ENCODE measurements at regions not wholly inside any gene's neighbourhood (a gene's known extent, or its start where the extent isn't known, plus 50 kb on each side); places are given as distances from the start of the nearest gene placed in this dataset.
"Not testable (repeated sequence)": the region's sequence is repeated elsewhere in the genome, so short reads cannot be mapped to it uniquely, and the experiment has no call there.

DNA sequence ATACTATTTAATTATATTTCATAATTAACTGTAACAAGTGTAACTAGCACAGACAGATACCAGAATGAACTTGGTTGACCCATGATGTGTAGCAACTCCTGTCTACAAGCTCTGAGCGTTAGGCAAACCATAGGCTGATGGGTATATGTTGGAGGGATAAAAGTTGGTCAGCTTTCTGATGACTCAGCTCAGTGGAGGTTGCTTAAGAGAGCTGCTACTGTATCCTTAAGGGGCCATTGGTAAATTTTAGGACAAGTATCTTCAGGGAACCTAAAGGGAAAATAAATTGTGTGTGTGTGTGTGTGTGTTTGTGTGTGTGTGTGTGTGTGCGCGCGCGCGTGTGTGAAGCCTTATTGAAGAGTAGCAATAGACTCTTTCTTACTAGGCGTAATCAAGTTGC lies 56.3 kb upstream of the ARL17B start:
- not testable (repeated sequence) for TF ChIP-seq CTCF (IDR thresholded peaks at IDR 0.05; ENCODE audit: extremely low read depth in 1 of 2, insufficient read depth in 1 of 2, low read depth in 1 of 2, low read length in 2 of 2); POLR2A (IDR thresholded peaks at IDR 0.05; ENCODE audit: low read depth, low read length); EZH2 (IDR thresholded peaks at IDR 0.05; ENCODE audit: borderline replicate concordance, low read depth, low read length, severe bottlenecking); POLR2AphosphoS5 (IDR thresholded peaks at IDR 0.05; ENCODE audit: insufficient read depth, low read depth, low read length); MYC (IDR thresholded peaks at IDR 0.05; ENCODE audit: low read depth, low read length); GATA2 (IDR thresholded peaks at IDR 0.05; ENCODE audit: insufficient read depth, insufficient read length, low read depth, low read length); JUN (IDR thresholded peaks at IDR 0.05; ENCODE audit: borderline replicate concordance, insufficient read depth, insufficient read length, low read depth); FOS (IDR thresholded peaks at IDR 0.05; ENCODE audit: borderline replicate concordance, insufficient read depth, low read length)

All from endothelial cell of umbilical vein (primary cell).